ENCODE measurements at regions not wholly inside any gene's neighbourhood (a gene's known extent, or its start where the extent isn't known, plus 50 kb on each side); places are given as distances from the start of the nearest gene placed in this dataset.

DNA sequence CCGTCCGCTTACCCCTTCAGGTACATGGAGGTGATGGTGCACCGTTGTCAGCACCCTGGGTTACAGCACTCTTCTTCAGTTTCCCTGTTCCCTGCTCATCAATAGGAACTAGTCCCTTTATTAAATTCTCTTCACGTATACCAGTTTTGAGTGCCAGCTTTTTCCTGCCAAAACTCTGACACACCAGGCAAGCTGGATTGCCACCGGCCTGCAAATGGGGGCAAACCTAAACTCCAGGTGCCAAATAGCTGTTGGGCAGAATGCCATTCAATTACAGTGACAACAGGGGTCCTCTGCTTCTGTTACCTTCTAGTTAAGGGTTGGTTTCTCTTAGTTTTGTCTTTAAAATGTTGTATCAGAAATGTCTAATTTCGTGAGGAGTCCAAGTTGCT, 400.4 kb downstream of the OSTF1 start:
- TF ChIP-seq ESRRG (CRISPR knock-in tag; IDR thresholded peaks at IDR 0.05) (no peak), RARB (CRISPR knock-in tag; IDR thresholded peaks at IDR 0.05) (no peak), ZFP30 (CRISPR knock-in tag; IDR thresholded peaks at IDR 0.05) (no peak)
- TF ChIP-seq, protein P1, sequence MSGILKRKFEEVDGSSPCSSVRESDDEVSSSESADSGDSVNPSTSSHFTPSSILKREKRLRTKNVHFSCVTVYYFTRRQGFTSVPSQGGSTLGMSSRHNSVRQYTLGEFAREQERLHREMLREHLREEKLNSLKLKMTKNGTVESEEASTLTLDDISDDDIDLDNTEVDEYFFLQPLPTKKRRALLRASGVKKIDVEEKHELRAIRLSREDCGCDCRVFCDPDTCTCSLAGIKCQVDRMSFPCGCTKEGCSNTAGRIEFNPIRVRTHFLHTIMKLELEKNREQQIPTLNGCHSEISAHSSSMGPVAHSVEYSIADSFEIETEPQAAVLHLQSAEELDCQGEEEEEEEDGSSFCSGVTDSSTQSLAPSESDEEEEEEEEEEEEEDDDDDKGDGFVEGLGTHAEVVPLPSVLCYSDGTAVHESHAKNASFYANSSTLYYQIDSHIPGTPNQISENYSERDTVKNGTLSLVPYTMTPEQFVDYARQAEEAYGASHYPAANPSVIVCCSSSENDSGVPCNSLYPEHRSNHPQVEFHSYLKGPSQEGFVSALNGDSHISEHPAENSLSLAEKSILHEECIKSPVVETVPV (CRISPR knock-in tag; IDR thresholded peaks at IDR 0.05) = no peak

Measured in SK-N-SH treated with all-trans-retinoic acid at 6 μM for 48 hours (cell line).